ENCODE measurements at regions not wholly inside any gene's neighbourhood (a gene's known extent, or its start where the extent isn't known, plus 50 kb on each side); places are given as distances from the start of the nearest gene placed in this dataset.

- no peak for TF ChIP-seq CTCF (IDR thresholded peaks at IDR 0.05; ENCODE audit: insufficient read depth, low read depth, low read length)
- no peak for TF ChIP-seq EZH2 (IDR thresholded peaks at IDR 0.05; ENCODE audit: insufficient read depth, low read length)
Observed at GRCh38 chr21:31566064-31566463, 93.4 kb upstream of the SOD1 start.

Data from astrocyte (in vitro differentiated cells and primary cell).